Type B pancreatic cell (in vitro differentiated cells): ENCODE measurements at regions not wholly inside any gene's neighbourhood (a gene's known extent, or its start where the extent isn't known, plus 50 kb on each side); places are given as distances from the start of the nearest gene placed in this dataset.

ENCODE experiments used
- DNase-seq: peaks from one replicate; pipeline ENCODE4 v3.0.0; 2021; ENCODE audit warnings: mixed read lengths; ENCODE audit not compliant: unreplicated experiment; ENCODE audit errors: extremely low spot score
- H3K27ac Mint-ChIP-seq: 2 replicates; pipeline ENCODE4 v1.8.0; 2021; ENCODE audit warnings: mild to moderate bottlenecking, mixed read lengths
- H3K27me3 Mint-ChIP-seq: 2 replicates; pipeline ENCODE4 v1.8.0; 2021; ENCODE audit warnings: mixed read lengths
- H3K36me3 Mint-ChIP-seq: 2 replicates; pipeline ENCODE4 v1.8.0; 2021; ENCODE audit warnings: mixed read lengths
- H3K4me1 Mint-ChIP-seq: one replicate; pipeline ENCODE4 v1.8.0; 2021; ENCODE audit warnings: mixed read lengths; ENCODE audit not compliant: unreplicated experiment
- H3K4me3 Mint-ChIP-seq: 2 replicates; pipeline ENCODE4 v1.8.0; 2021; ENCODE audit warnings: mild to moderate bottlenecking, mixed read lengths
- H3K9me3 Mint-ChIP-seq: 2 replicates; pipeline ENCODE4 v1.8.0; 2021; ENCODE audit warnings: mixed read lengths
- TF ChIP-seq, protein P1 (sequence below): fragments of 200-600 bp; sonication (generic); conservative IDR thresholded peaks from 2 replicates; pipeline ENCODE4 v1.5.0; 2021; ENCODE audit warnings: antibody characterized with exemption, mild to moderate bottlenecking

DNA sequence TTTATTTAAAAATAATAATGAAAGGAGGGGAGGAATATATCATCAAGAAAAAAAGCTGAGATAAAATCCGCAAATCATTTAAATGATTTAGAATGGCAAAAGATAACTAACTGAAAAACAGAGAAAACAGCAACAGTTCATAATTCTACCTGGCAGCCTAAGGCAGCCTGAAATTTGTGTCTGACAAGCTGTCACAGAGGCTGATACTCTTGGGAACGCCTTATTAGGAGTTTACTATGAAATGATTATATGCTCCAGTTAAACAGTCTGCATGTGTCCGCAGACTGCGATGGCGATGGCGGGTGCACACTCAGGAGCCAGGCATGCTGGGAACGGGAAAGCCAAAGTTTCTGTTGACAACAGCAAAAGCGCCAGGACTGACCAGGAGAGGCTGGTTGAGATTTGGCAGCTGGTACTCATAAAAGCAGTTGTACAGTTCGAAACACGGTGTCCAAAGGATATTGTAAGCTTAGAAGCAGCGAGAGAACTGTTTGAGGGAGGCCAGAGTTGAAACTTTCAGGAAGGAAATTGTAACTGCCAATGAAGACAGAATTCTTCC, 172.9 kb upstream of the MPPED2 start:
- TF ChIP-seq, protein P1, sequence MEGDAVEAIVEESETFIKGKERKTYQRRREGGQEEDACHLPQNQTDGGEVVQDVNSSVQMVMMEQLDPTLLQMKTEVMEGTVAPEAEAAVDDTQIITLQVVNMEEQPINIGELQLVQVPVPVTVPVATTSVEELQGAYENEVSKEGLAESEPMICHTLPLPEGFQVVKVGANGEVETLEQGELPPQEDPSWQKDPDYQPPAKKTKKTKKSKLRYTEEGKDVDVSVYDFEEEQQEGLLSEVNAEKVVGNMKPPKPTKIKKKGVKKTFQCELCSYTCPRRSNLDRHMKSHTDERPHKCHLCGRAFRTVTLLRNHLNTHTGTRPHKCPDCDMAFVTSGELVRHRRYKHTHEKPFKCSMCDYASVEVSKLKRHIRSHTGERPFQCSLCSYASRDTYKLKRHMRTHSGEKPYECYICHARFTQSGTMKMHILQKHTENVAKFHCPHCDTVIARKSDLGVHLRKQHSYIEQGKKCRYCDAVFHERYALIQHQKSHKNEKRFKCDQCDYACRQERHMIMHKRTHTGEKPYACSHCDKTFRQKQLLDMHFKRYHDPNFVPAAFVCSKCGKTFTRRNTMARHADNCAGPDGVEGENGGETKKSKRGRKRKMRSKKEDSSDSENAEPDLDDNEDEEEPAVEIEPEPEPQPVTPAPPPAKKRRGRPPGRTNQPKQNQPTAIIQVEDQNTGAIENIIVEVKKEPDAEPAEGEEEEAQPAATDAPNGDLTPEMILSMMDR = no peak
- no peaks in the 10 kb centered on the region for H3K36me3 Mint-ChIP-seq
- no peak for DNase-seq

DNA sequence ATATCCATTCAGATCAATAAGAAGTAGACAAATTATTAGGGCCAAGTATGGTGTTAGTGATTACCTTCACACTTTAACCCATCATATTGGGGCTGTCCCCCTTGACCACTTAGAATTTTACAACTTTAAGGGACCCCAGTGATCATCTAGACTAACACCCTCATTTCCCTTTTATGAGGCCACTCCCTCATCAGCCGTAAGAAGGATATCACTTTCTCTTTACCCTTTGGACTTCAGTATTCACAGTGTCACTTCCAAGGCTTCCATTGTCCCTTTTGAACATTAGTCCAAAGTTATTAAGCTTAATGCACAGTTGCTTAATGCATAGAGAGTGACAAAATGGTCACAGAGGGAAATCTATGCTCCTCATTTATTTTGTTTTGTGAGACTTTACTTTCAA, 172.4 kb upstream of the MPPED2 start:
- Mint-ChIP-seq H3K9me3 (peaks cover 6% of the 10 kb centered on the region), H3K4me1 (peaks cover 19% of the 10 kb centered on the region), H3K4me3 (no peak overlapping the region), H3K36me3 (no peaks in the 10 kb centered on the region), H3K27ac (no peak overlapping the region), H3K27me3 (peaks cover 3% of the 10 kb centered on the region)
- DNase-seq = no peak
- TF ChIP-seq, protein P1 = no peak

More for the DNA sequence above, 172.9 kb upstream of the MPPED2 start:
- H3K4me3 Mint-ChIP-seq = no peak overlapping the region
- peaks cover 3% of the 10 kb centered on the region for H3K27me3 Mint-ChIP-seq
- H3K9me3 Mint-ChIP-seq = peaks cover 8% of the 10 kb centered on the region
- H3K4me1 Mint-ChIP-seq = peaks cover 19% of the 10 kb centered on the region
- no peak overlapping the region for H3K27ac Mint-ChIP-seq

DNA sequence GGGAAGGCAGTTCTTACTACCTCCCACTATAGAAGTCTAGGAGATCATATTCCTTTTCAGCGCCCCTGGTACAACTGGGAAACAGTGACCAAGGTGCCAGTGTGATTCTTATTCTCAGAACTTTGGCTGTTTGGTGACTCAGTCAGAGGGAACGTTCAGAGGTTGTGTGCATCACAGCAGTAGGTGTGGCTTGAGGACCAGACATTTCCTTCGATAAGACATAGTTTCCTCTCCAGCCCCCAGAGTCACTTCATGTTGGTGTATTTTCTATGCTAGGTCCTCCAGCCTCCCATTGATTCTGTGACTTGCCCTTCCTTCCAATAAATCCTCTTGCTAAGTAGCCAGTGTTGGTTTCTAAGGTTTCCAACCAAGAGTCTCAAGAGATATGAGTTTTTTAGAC, 171.9 kb upstream of the MPPED2 start:
- peaks cover 6% of the 10 kb centered on the region for H3K9me3 Mint-ChIP-seq
- H3K36me3 Mint-ChIP-seq = no peaks in the 10 kb centered on the region
- peaks cover 19% of the 10 kb centered on the region for H3K4me1 Mint-ChIP-seq
- no peak overlapping the region for H3K4me3 Mint-ChIP-seq
- no peak overlapping the region for H3K27ac Mint-ChIP-seq
- no peak for DNase-seq
- TF ChIP-seq, protein P1 = no peak
- peaks cover 3% of the 10 kb centered on the region for H3K27me3 Mint-ChIP-seq

DNA sequence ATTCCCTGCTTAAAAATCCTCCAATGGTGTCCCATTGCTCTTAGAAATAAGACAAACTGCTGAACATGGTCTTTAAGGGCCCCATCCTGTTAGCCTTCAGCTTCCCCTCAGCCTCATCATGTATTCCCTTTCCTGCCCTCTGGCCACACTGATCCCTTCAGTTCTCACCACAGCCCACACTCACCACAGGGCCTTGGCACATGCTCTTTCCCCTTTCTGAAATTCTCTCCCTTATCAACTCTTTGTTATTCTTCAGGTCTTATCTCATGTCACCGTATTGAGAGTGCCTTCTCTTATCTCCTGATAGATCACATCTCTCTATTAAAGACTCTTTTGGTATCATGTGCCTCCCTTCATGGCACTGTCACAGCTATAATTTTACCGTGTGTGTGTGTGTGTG, 167.8 kb upstream of the MPPED2 start:
- no peak overlapping the region for H3K27ac Mint-ChIP-seq
- H3K36me3 Mint-ChIP-seq = no peaks in the 10 kb centered on the region
- H3K9me3 Mint-ChIP-seq = peaks cover 6% of the 10 kb centered on the region
- DNase-seq = no peak
- H3K27me3 Mint-ChIP-seq = peaks cover 3% of the 10 kb centered on the region
- H3K4me1 Mint-ChIP-seq = peaks cover 31% of the 10 kb centered on the region
- TF ChIP-seq, protein P1 = no peak
- H3K4me3 Mint-ChIP-seq = no peak overlapping the region

DNA sequence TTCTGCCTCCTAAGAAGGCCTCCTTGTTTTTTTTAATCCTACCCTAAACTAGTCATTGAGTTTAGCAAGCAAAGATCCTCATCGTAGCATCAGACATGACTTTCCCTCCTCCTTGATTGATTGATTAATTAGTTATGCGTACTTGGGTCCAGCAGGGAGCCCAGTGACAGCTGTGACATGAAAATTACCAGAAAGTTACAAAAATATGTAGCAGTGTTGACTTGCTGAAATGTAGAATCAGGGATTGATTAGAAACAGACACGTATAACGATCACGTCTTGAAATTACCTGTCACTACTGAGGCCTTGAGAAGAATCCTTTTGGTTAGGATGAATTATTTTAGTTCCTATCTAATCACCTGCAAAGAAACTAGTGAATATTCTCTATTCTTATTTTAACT, 167.4 kb upstream of the MPPED2 start:
- peaks cover 26% of the 10 kb centered on the region for H3K4me1 Mint-ChIP-seq
- peaks cover 6% of the 10 kb centered on the region for H3K9me3 Mint-ChIP-seq
- no peak overlapping the region for H3K4me3 Mint-ChIP-seq
- H3K27me3 Mint-ChIP-seq = peaks cover 3% of the 10 kb centered on the region
- TF ChIP-seq, protein P1 = no peak
- no peak overlapping the region for H3K27ac Mint-ChIP-seq
- DNase-seq = no peak
- H3K36me3 Mint-ChIP-seq = no peaks in the 10 kb centered on the region

DNA sequence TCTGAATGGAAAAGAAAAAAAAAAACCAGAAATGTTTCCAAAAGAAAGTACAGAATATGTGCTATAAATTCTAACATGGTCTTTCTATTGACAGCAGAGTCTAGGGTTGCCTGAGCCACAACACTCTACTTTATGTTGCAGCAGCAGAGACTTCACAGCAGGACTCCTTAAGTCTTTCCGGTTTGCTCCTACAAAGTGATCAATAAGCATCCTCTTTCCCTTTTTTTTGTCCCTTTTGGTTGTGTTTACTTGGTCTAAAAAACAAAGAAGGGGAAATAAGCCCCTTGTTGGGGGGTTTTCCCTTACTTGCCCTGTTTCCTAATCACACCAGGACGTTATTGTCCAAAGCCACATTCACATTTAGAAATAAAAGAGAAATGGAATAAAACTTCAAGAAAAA, 163.1 kb upstream of the MPPED2 start:
- no peak overlapping the region for H3K4me3 Mint-ChIP-seq
- TF ChIP-seq, protein P1 = no peak
- H3K36me3 Mint-ChIP-seq = no peaks in the 10 kb centered on the region
- H3K9me3 Mint-ChIP-seq = no peaks in the 10 kb centered on the region
- no peak overlapping the region for H3K27ac Mint-ChIP-seq
- peaks cover 19% of the 10 kb centered on the region for H3K4me1 Mint-ChIP-seq
- H3K27me3 Mint-ChIP-seq = no peaks in the 10 kb centered on the region
- DNase-seq = no peak
